Colonic mucosa (tissue), 4 donors: ENCODE measurements at regions not wholly inside any gene's neighbourhood (a gene's known extent, or its start where the extent isn't known, plus 50 kb on each side); places are given as distances from the start of the nearest gene placed in this dataset.
"Not testable (repeated sequence)": the region's sequence is repeated elsewhere in the genome, so short reads cannot be mapped to it uniquely, and the experiment has no call there.

ENCODE experiments used
- DNase-seq: peaks from one replicate; pipeline ENCODE4 v3.0.0-alpha.2; 2020
- H3K27ac ChIP-seq: fragments of 200-600 bp; one replicate; pipeline ENCODE4 v1.8.0; 2021
- H3K27me3 ChIP-seq: fragments of 200-600 bp; one replicate; pipeline ENCODE4 v1.8.0; 2021
- H3K36me3 ChIP-seq: fragments of 200-600 bp; one replicate; pipeline ENCODE4 v1.8.0; 2021
- H3K4me1 ChIP-seq: fragments of 200-600 bp; one replicate; pipeline ENCODE4 v1.8.0; 2021; ENCODE audit warnings: mild to moderate bottlenecking
- H3K4me3 ChIP-seq: fragments of 200-600 bp; one replicate; pipeline ENCODE4 v1.8.0; 2021
- H3K9ac ChIP-seq, 2 donors: one replicate each; pipeline ENCODE4 v1.7.0; 2013; ENCODE audit warnings: control low read depth in 2 of 2, low read depth in 2 of 2, low read length in 2 of 2
- H3K9me3 ChIP-seq: fragments of 200-600 bp; one replicate; pipeline ENCODE4 v1.8.0; 2021
- intact Hi-C: fragments of 100-400 bp; cut with DNase I; formaldehyde crosslinking; loops from one replicate; pipeline ENCODE4 v1.14.1; 2022
- TF ChIP-seq, protein P1 (sequence below): fragments of 200-600 bp; IDR thresholded peaks from one replicate; pipeline ENCODE4 v1.8.0; 2022; ENCODE audit warnings: antibody characterized with exemption, mild to moderate bottlenecking
- donor health status: healthy.
- donor health status: DM: no; HTN: no; CAD: no.
- donor health status: DM: no; HTN: no; CAD: no.

DNA sequence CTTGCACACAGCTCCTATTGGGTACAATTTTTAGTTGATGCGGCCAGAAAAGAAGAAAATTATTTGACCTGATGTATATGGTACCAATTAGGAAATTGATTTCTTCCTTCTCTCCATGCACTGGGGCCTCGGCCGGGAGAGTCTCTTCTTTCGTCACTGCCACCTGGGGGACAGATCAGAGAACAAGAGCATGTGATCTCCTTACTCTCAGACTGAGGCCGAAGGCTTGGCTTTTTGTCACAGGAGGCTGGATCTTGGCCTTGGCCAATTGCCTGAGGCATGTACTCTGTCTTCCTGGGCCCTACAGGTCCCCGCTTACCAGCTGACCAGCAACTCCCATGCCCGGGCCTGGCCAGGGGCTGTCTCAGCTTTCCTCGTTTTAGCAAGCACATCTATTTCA is 330.3 kb downstream of the KLF13 start:
- intact Hi-C loops, H3K27me3 ChIP-seq, H3K4me3 ChIP-seq: not testable (repeated sequence)

DNA sequence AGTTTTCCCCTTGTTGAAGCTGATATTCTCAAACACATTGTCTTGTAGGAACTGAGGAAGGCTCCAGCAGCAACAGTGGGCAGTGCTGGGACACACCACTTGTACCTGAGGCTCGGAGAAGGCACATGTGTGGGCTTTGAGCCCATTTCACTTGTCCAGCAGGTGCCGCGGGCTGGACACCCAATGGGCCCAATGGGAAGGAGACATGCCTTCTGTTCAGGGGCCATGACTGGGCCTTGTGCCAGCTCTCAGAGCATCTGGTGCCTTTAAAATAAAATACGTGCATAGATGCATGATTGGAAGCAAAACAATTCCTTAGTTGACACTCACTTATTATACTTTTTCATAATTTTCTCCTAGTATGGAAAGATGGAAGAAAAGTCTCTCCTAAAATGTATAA is 334.2 kb downstream of the KLF13 start:
- intact Hi-C loops: no loop called here
- no peaks in the 10 kb centered on the region for H3K36me3 ChIP-seq
- no peak for DNase-seq
- no peak overlapping the region for H3K27ac ChIP-seq
- no peaks in the 10 kb centered on the region for H3K27me3 ChIP-seq
- no peak overlapping the region for H3K4me3 ChIP-seq
- TF ChIP-seq, protein P1, sequence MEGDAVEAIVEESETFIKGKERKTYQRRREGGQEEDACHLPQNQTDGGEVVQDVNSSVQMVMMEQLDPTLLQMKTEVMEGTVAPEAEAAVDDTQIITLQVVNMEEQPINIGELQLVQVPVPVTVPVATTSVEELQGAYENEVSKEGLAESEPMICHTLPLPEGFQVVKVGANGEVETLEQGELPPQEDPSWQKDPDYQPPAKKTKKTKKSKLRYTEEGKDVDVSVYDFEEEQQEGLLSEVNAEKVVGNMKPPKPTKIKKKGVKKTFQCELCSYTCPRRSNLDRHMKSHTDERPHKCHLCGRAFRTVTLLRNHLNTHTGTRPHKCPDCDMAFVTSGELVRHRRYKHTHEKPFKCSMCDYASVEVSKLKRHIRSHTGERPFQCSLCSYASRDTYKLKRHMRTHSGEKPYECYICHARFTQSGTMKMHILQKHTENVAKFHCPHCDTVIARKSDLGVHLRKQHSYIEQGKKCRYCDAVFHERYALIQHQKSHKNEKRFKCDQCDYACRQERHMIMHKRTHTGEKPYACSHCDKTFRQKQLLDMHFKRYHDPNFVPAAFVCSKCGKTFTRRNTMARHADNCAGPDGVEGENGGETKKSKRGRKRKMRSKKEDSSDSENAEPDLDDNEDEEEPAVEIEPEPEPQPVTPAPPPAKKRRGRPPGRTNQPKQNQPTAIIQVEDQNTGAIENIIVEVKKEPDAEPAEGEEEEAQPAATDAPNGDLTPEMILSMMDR: no peak
- no peaks in the 10 kb centered on the region for H3K9me3 ChIP-seq
- no peak overlapping the region for H3K9ac ChIP-seq
- H3K4me1 ChIP-seq: no peaks in the 10 kb centered on the region

More for the DNA sequence above, 330.3 kb downstream of the KLF13 start:
- H3K9ac ChIP-seq, H3K4me1 ChIP-seq, H3K9me3 ChIP-seq, H3K27ac ChIP-seq, H3K36me3 ChIP-seq, DNase-seq: not testable (repeated sequence)

DNA sequence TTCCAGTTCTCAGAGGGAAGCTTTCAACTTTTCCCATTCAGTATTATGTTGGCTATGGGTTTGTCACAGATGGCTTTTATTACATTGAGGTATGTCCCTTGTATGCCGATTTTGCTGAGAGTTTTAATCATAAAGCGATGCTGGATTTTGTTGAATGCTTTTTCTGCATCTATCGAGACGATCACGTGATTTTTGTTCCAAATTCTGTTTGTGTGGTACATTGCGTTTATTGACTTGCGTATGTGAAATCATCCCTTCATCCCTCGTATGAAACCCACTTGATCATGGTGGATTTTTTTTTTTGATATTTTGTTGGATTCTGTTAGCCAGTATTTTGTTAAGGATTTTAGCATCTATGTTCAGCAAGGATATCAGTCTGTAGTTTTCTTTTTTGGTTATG is 339.1 kb downstream of the KLF13 start:
- H3K4me3 ChIP-seq, intact Hi-C loops, H3K27me3 ChIP-seq, H3K9me3 ChIP-seq, H3K36me3 ChIP-seq, H3K4me1 ChIP-seq, H3K9ac ChIP-seq, H3K27ac ChIP-seq, DNase-seq: not testable (repeated sequence)

DNA sequence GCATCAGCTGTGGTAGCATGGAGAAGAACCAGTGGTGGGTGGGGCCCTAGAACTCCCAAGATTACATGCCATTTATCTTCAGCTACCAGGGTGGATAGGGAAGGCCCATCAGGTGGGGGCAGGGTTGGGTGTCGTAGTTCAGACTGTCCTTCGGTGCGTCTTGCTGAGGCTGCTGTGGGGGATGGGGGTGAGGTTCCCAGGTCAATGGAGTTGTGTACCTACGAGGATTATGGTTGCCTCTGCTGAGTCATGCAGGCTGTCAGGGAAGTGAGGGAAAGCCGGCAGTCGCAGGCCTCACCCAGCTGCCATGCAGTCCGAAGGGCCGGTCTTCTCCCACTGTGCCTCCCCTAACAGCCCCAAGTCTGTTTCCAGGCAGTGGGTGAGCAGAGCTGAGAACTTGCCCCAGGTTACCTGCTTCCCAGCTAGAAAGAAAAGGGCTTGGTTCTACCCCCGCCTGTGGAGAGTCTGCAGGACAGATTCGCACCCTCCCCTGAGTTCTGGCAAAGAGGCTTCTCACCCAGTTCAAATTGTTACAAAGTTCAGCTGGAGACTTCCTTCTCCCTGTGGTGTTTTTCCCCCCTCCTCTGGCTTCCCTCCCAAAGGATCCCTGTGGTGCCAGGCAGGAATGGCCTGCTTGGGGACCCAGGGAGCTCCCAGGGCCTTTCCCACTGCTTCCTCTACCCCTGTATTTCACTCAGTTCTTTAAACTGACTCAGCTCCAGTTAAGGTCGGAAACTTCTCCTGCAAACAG is 342.7 kb downstream of the KLF13 start:
- peak; percentile 42 for DNase-seq
- H3K36me3 ChIP-seq, H3K27me3 ChIP-seq, H3K4me3 ChIP-seq, intact Hi-C loops, H3K27ac ChIP-seq, H3K4me1 ChIP-seq, H3K9me3 ChIP-seq, H3K9ac ChIP-seq: not testable (repeated sequence)

DNA sequence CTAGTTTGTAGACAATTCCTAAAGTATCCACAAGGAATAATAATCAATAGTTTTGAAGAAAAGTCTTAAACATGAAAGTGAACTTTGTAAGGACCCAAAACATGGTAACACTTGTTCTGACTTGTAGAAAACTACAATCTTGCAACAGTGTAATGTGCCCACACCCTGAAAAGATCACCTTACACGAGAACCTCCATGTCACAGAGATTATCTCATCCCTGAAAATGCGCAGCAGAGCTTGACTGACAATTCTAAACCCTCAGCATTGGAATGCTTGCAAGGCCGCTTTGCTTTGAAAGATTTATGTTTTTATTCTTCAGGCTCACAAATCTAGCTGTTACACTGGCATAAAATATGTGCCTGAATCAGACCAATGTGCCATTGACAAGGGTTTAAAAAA is 346.6 kb downstream of the KLF13 start:
- intact Hi-C loops: not testable (repeated sequence)

DNA sequence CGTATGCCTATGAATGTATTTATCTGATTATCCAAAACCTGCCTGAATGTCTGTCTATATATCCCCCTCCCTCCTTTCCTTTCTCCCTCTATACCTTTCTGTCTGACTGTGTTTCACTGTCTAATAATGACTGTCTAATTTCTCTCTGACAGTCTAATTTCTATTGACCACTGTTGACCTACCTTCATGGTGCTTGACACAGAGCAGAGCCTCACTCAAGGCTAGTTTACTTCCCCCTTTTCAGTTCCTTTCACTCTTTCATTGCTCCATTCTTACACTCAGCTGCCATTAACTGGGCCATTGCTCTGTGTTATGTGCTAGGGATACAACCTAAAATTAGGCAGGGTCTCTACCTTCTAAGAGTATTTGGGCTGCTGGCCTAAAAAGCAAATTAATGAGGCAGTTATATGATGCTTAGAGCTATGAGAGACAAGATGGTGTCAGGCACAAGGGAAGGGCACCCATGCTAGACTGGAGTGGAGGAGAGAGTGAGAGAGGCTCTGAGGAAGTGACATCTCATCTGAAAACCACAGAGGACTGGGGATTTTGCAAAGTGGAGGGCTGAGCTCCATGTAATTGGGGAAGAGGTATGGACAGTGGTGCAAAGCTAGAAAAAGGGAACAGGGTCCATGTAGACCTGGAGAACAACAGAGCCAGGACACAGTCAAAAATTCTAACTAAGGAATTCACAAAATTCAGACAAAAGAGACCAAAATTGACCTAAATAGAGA is 348.6 kb upstream of the CHRNA7 start:
- H3K4me3 ChIP-seq, H3K27ac ChIP-seq, H3K4me1 ChIP-seq, H3K27me3 ChIP-seq, DNase-seq, intact Hi-C loops, H3K36me3 ChIP-seq, H3K9ac ChIP-seq, H3K9me3 ChIP-seq: not testable (repeated sequence)

More for the DNA sequence above, 346.6 kb downstream of the KLF13 start:
- H3K9ac ChIP-seq, DNase-seq, H3K4me1 ChIP-seq, H3K27me3 ChIP-seq, H3K4me3 ChIP-seq, H3K9me3 ChIP-seq, H3K27ac ChIP-seq, H3K36me3 ChIP-seq: not testable (repeated sequence)

DNA sequence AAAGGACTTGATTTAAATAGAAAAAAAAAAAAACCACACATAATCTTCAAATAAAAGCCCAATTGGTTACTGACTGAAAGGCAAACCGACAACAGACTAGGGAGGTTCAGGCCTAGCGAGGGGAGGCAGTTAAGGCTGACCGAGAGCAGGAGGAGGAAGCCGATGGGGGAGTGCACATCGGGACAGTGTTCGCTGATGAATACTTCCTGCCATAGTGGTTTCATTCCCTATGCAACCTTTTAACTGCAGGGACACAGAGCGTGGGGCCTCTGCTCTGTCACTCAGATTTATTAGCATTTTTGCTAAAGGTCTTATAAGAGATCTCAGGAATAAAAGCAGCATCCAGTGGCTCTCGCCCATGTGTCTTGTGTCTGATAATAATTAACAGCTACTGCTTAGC is 343.2 kb upstream of the CHRNA7 start:
- H3K4me1 ChIP-seq, intact Hi-C loops, DNase-seq: not testable (repeated sequence)

DNA sequence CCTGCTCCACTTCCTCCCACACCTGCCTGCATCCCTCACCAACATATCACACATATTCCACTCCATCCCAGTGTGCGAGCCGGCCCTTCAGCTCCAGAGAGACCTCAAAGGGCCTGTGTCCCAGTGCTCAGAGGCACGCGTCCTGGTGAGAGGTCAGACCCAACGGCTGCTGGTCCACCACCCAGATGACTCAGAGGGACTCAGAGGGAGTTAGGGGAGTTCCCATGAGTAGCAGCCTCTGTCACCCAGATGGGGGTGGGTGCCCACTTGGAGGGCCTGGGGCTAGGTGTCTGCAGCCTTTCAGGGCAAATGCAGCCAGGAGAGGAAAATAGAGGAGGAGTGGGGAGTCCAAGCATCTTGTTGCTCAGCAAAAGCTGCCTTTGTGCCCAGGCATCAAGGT is 333.8 kb upstream of the CHRNA7 start:
- H3K4me1 ChIP-seq, intact Hi-C loops, H3K9me3 ChIP-seq, H3K27ac ChIP-seq, H3K4me3 ChIP-seq, H3K9ac ChIP-seq, H3K27me3 ChIP-seq, H3K36me3 ChIP-seq, DNase-seq: not testable (repeated sequence)

More for the DNA sequence above, 343.2 kb upstream of the CHRNA7 start:
- not testable (repeated sequence) for H3K9ac ChIP-seq, H3K4me3 ChIP-seq, H3K9me3 ChIP-seq, H3K27ac ChIP-seq, H3K27me3 ChIP-seq, H3K36me3 ChIP-seq

DNA sequence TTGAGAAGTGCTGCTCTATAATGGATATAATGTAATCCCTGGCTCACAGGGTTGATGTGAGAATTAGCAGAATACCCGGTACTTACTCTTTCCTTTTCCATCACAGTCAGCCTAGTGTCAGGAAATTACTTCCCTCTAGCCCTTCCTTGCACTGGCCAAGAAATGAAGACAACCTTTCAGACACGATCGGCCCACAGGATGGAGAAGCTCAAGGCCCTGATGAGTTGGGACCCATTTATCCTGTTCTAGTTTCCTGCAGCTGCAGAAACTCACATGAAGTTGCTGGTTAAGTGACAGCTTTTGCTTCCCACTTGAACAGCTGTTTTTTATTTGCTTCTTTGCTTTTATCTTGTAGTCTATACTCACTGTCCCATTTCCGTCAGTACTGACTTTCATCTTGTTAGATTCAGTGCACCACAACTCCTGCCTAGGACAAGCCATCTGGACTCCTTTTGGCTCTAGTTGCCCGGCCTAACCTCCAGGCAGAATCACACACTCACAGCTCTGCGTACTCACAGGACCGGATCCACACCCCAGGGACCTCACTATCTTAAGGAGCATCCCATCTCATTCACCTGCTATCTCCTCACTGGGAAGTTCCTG is 325.1 kb upstream of the CHRNA7 start:
- DNase-seq, intact Hi-C loops, H3K36me3 ChIP-seq, H3K27ac ChIP-seq, H3K9me3 ChIP-seq, H3K9ac ChIP-seq, H3K27me3 ChIP-seq, H3K4me3 ChIP-seq, H3K4me1 ChIP-seq: not testable (repeated sequence)

DNA sequence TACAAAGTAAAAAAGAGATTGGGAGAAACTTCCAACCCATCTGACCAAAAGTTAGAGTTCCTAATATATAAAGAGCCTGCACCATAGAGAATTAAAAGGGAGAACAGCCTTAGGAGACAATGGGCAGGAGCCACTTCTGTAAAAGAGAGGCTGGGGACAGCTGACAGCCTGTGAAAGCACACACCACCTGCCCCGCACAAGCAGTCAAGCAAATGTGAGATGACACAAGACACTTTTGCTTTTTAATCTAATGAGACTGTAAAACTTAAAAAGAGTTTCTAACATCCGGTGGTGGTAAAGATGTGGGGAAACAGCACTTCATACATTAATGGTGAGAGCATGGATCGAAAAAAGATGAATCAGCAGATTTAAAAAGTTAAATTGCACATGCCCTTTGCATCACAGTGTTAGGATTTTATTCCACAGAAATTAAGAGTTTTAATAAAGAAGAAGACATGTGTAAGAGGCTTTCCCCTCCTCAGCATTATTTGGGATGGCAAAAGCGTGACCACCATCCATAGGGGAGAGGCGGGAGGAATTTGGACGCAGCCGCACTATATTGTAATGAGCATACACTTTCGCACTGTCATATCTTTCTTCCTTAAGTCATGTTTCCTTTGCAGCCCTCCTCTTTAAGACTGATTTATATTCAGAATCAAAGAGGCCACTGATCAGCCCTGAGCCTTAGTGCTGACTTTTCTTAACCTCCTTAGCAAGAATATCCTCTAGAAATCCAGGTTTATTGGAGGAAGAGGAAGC is 322.2 kb upstream of the CHRNA7 start:
- DNase-seq, H3K9me3 ChIP-seq, intact Hi-C loops, H3K36me3 ChIP-seq, H3K9ac ChIP-seq, H3K27me3 ChIP-seq, H3K4me3 ChIP-seq, H3K4me1 ChIP-seq, H3K27ac ChIP-seq: not testable (repeated sequence)

DNA sequence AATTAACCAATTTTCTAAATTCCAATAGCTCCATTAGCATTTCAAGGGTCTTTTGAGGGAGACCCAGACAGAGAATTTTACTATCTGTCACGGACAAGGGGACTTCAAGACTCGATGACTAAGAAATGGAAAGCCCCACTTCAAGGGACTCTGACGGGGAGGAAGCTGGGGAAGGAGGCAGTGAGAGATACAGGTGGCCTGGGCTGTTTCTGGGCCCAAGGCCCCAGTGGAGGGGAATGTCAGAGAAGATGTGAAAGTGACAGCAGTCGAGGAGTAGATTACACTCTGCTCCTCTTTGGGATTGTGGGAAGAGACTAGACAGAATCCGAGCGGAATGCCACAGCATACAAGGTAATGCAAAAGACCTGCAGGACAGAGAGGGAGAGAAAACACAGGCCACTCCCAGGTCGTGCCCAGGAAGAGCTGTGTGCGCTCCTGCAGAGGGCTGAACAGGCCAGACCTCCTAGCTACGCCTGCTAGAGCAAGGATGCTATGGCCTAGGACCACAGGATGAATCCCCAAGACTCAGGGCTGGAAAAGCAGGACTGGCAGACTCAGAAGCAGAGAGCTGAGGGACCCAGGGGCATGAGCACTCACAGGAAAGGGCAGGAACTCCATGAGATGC is 321.5 kb upstream of the CHRNA7 start:
- H3K4me1 ChIP-seq, H3K9me3 ChIP-seq, H3K27ac ChIP-seq, DNase-seq, H3K36me3 ChIP-seq, H3K4me3 ChIP-seq, H3K9ac ChIP-seq, H3K27me3 ChIP-seq, intact Hi-C loops: not testable (repeated sequence)

DNA sequence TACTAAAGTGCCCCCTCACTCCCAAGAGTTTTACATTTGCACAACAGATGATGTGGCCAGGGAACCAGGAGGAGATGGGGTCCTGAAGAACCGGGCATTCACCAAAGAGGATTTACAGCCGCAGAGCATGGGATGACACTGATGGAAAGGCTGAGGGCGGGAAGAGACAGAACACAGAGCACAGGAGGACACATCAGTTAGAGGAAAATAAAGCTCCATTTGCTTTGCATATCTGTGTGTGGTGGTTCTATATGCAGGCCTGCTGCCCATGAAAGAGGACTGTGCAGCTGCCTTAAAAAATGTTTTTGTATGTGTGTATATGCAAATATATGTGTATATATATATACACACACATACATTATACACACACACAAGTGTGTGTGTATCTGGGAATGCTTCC is 320.8 kb upstream of the CHRNA7 start:
- H3K9ac ChIP-seq, H3K9me3 ChIP-seq, intact Hi-C loops, DNase-seq, H3K4me1 ChIP-seq, H3K36me3 ChIP-seq, H3K27me3 ChIP-seq, H3K27ac ChIP-seq, H3K4me3 ChIP-seq: not testable (repeated sequence)
